Transverse colon (tissue), 4 donors: ENCODE measurements at regions not wholly inside any gene's neighbourhood (a gene's known extent, or its start where the extent isn't known, plus 50 kb on each side); places are given as distances from the start of the nearest gene placed in this dataset.

Experiments
- EP300 ChIP-seq: sonication (generic); formaldehyde crosslinking; IDR thresholded peaks from one replicate; pipeline ENCODE4 v1.6.1; 2017; ENCODE audit warnings: antibody characterized with exemption, low read depth
- POLR2A ChIP-seq: fragments of 450-650 bp; IDR thresholded peaks from one replicate; pipeline ENCODE4 v1.6.1; 2016; ENCODE audit warnings: antibody characterized with exemption, mild to moderate bottlenecking, moderate library complexity
- POLR2AphosphoS5 ChIP-seq, 3 donors: sonication (generic); formaldehyde crosslinking; IDR thresholded peaks; one replicate each; pipeline ENCODE4 v1.6.1; 2016; ENCODE audit warnings: antibody characterized with exemption in 3 of 3
- TF ChIP-seq, protein P1 (sequence below), 5 experiments: fragments of 200-600 bp in 3 of 5; fragments of 450-650 bp in 2 of 5; sonication (generic) in 3 of 5; IDR thresholded peaks; 1 replicate in 2 of 5; 2 replicates in 3 of 5; pipeline ENCODE4 v1.5.1; 2016 to 2017; ENCODE audit warnings: antibody characterized with exemption in 5 of 5, inconsistent platforms in 3 of 5, mild to moderate bottlenecking in 2 of 5, moderate library complexity in 1 of 5

DNA sequence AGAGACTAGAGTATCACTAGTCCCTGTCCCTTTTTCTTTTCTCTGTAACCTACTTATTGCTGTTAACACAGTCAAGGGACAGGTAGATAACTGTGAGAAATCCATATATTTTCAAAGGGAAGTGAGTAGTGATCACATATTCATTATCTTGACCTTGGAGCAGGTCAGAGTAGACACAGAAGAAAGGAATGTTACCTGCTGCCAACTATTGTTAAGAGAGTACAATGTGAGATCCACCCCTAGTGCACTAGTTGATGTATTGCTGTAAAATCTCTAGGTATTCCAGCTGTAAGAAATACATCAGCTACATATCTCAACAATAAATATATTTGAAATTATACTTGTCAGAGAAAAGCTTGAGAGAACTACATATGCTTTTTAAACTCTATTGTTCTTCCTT is 68.7 kb upstream of the ADGRL2 start:
- TF ChIP-seq POLR2A (no peak), POLR2AphosphoS5 (IDR thresholded peaks at IDR 0.05) (no peak), EP300 (no peak)
- TF ChIP-seq, protein P1, sequence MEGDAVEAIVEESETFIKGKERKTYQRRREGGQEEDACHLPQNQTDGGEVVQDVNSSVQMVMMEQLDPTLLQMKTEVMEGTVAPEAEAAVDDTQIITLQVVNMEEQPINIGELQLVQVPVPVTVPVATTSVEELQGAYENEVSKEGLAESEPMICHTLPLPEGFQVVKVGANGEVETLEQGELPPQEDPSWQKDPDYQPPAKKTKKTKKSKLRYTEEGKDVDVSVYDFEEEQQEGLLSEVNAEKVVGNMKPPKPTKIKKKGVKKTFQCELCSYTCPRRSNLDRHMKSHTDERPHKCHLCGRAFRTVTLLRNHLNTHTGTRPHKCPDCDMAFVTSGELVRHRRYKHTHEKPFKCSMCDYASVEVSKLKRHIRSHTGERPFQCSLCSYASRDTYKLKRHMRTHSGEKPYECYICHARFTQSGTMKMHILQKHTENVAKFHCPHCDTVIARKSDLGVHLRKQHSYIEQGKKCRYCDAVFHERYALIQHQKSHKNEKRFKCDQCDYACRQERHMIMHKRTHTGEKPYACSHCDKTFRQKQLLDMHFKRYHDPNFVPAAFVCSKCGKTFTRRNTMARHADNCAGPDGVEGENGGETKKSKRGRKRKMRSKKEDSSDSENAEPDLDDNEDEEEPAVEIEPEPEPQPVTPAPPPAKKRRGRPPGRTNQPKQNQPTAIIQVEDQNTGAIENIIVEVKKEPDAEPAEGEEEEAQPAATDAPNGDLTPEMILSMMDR (IDR thresholded peaks at IDR 0.05): no peak
